DND-41 (cell line): ENCODE measurements at regions not wholly inside any gene's neighbourhood (a gene's known extent, or its start where the extent isn't known, plus 50 kb on each side); places are given as distances from the start of the nearest gene placed in this dataset.

ENCODE experiments used
- ATAC-seq: fragments of 200-7000 bp; cut with Tn5 transposase; 3 replicates; pipeline ENCODE4 v1.9.1; 2021; ENCODE audit warnings: low read depth; ENCODE audit not compliant: insufficient read depth
- DNase-seq: peaks from one replicate; pipeline ENCODE4 v3.0.0-alpha.2; 2020
- H2AFZ ChIP-seq: 2 replicates; pipeline ENCODE4 v1.6.0; 2012; ENCODE audit warnings: low read depth, low read length
- H3K27ac ChIP-seq: 2 replicates; pipeline ENCODE4 v1.5.1; 2012; ENCODE audit warnings: low read length, inconsistent platforms
- H3K27me3 ChIP-seq: fragments of 200-600 bp; sonication (generic); 2 replicates; pipeline ENCODE4 v1.6.0; 2012; ENCODE audit warnings: low read length, mild to moderate bottlenecking, inconsistent platforms; ENCODE audit not compliant: insufficient read depth, poor library complexity
- H3K36me3 ChIP-seq: 2 replicates; pipeline ENCODE4 v1.5.1; 2012; ENCODE audit warnings: low read length, inconsistent platforms; ENCODE audit not compliant: insufficient read depth
- H3K4me1 ChIP-seq: 2 replicates; pipeline ENCODE4 v1.5.1; 2012; ENCODE audit warnings: mild to moderate bottlenecking, low read length; ENCODE audit not compliant: insufficient read depth
- H3K4me2 ChIP-seq: 2 replicates; pipeline ENCODE4 v1.6.0; 2012; ENCODE audit warnings: mild to moderate bottlenecking, moderate library complexity, low read length, inconsistent platforms; ENCODE audit not compliant: insufficient read depth
- H3K4me3 ChIP-seq, 2 experiments: fragments of 200-600 bp in 1 of 2; shearing (Covaris generic) in 1 of 2; 2 replicates each; pipeline ENCODE4 v1.5.1; 2012 to 2016; ENCODE audit warnings: inconsistent platforms in 2 of 2, low read length in 2 of 2, mild to moderate bottlenecking in 2 of 2, low read depth in 1 of 2, moderate library complexity in 1 of 2
- H3K79me2 ChIP-seq: 2 replicates; pipeline ENCODE4 v1.6.0; 2012; ENCODE audit warnings: low read length, inconsistent platforms; ENCODE audit not compliant: insufficient read depth
- H3K9ac ChIP-seq: 2 replicates; pipeline ENCODE4 v1.6.0; 2012; ENCODE audit warnings: low read depth, mild to moderate bottlenecking, inconsistent platforms, low read length, moderate library complexity
- H3K9me3 ChIP-seq: 2 replicates; pipeline ENCODE4 v1.5.1; 2012; ENCODE audit warnings: low read length, moderate library complexity, mild to moderate bottlenecking, inconsistent platforms; ENCODE audit not compliant: insufficient read depth, severe bottlenecking
- H4K20me1 ChIP-seq: 2 replicates; pipeline ENCODE4 v1.6.0; 2012; ENCODE audit warnings: low read length; ENCODE audit not compliant: insufficient read depth
- EZH2 ChIP-seq: IDR thresholded peaks from 3 replicates; pipeline ENCODE4 v1.6.1; 2012; ENCODE audit warnings: borderline replicate concordance, low read depth, mild to moderate bottlenecking, moderate library complexity, low read length, inconsistent platforms; ENCODE audit not compliant: severe bottlenecking
- TF ChIP-seq, protein P1 (sequence below): IDR thresholded peaks from 2 replicates; pipeline ENCODE4 v1.5.1; 2012; ENCODE audit warnings: borderline replicate concordance, low read length, moderate library complexity, mild to moderate bottlenecking; ENCODE audit not compliant: poor library complexity, severe bottlenecking; ENCODE audit errors: extremely low read depth

- H3K4me1 ChIP-seq, result no peaks in the 10 kb centered on the region
- no peak overlapping the region for H3K4me2 ChIP-seq
- H3K9ac ChIP-seq, result no peak overlapping the region
- H3K4me3 ChIP-seq, result no peak overlapping the region
- no peaks in the 10 kb centered on the region for H4K20me1 ChIP-seq
- DNase-seq (no peak), ATAC-seq (no peak)
- no peak for TF ChIP-seq EZH2
- TF ChIP-seq, protein P1, sequence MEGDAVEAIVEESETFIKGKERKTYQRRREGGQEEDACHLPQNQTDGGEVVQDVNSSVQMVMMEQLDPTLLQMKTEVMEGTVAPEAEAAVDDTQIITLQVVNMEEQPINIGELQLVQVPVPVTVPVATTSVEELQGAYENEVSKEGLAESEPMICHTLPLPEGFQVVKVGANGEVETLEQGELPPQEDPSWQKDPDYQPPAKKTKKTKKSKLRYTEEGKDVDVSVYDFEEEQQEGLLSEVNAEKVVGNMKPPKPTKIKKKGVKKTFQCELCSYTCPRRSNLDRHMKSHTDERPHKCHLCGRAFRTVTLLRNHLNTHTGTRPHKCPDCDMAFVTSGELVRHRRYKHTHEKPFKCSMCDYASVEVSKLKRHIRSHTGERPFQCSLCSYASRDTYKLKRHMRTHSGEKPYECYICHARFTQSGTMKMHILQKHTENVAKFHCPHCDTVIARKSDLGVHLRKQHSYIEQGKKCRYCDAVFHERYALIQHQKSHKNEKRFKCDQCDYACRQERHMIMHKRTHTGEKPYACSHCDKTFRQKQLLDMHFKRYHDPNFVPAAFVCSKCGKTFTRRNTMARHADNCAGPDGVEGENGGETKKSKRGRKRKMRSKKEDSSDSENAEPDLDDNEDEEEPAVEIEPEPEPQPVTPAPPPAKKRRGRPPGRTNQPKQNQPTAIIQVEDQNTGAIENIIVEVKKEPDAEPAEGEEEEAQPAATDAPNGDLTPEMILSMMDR, result no peak
- H2AFZ ChIP-seq, result no peak overlapping the region
- peaks cover 4% of the 10 kb centered on the region for H3K9me3 ChIP-seq
- no peaks in the 10 kb centered on the region for H3K79me2 ChIP-seq
- no peak overlapping the region for H3K27ac ChIP-seq
- H3K36me3 ChIP-seq, result no peaks in the 10 kb centered on the region
- H3K27me3 ChIP-seq, result no peaks in the 10 kb centered on the region
Observed at GRCh38 chr7:156511426-156511825, 129.1 kb upstream of the RNF32 start.

- Histone ChIP-seq H3K79me2 (no peaks in the 10 kb centered on the region), H3K36me3 (no peaks in the 10 kb centered on the region), H3K4me3 (no peak overlapping the region), H3K4me2 (no peak overlapping the region), H2AFZ (no peak overlapping the region), H3K27me3 (no peaks in the 10 kb centered on the region), H3K9ac (no peak overlapping the region), H3K27ac (no peak overlapping the region), H3K9me3 (peaks cover 4% of the 10 kb centered on the region), H3K4me1 (no peaks in the 10 kb centered on the region), H4K20me1 (no peaks in the 10 kb centered on the region)
- TF ChIP-seq, protein P1, result no peak
- no peak for TF ChIP-seq EZH2
- DNase-seq (no peak), ATAC-seq (no peak)
Observed at GRCh38 chr7:156510966-156511365, 129.6 kb upstream of the RNF32 start.

GRCh38 chr7:156509216-156509615 is 131.4 kb upstream of the RNF32 start:
- H3K4me2 ChIP-seq, result no peak overlapping the region
- H3K27ac ChIP-seq, result no peak overlapping the region
- H2AFZ ChIP-seq, result no peak overlapping the region
- H3K4me1 ChIP-seq, result no peaks in the 10 kb centered on the region
- H3K79me2 ChIP-seq, result no peaks in the 10 kb centered on the region
- no peak overlapping the region for H3K4me3 ChIP-seq
- no peaks in the 10 kb centered on the region for H4K20me1 ChIP-seq
- no peaks in the 10 kb centered on the region for H3K36me3 ChIP-seq
- TF ChIP-seq, protein P1, result no peak
- TF ChIP-seq EZH2, result no peak
- no peaks in the 10 kb centered on the region for H3K27me3 ChIP-seq
- peaks cover 4% of the 10 kb centered on the region for H3K9me3 ChIP-seq
- no peak overlapping the region for H3K9ac ChIP-seq
- ATAC-seq (no peak), DNase-seq (no peak)

DNA sequence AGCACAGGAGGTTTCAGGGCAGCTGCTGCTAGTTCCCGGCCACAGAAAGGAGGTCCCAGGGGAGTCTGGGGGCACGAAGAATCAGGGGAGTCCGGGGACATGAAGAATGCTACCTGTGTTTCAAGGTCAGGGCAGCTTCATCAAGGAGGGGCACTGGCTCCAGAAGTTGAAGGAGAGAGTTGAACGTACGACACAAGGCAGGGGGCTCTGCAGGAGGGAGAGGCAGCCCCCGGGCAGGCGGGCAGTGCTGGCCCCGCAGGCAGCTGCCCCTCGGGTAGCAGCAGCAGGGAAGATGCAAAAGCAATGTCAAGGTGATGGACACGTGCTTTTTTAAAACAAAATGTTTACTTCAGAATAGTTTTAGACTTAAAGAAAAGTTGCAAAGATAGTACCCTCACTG is 134.7 kb upstream of the RNF32 start:
- H3K4me3 ChIP-seq, result no peak overlapping the region
- no peaks in the 10 kb centered on the region for H3K79me2 ChIP-seq
- no peak overlapping the region for H3K27ac ChIP-seq
- H2AFZ ChIP-seq, result no peak overlapping the region; the same call in 1 of the 2 replicates
- DNase-seq, result no peak
- no peak overlapping the region for H3K9ac ChIP-seq
- no peak overlapping the region for H3K4me2 ChIP-seq
- no peaks in the 10 kb centered on the region for H3K27me3 ChIP-seq
- no peak for TF ChIP-seq EZH2
- TF ChIP-seq, protein P1, result no peak
- no peaks in the 10 kb centered on the region for H3K4me1 ChIP-seq
- H4K20me1 ChIP-seq, result no peaks in the 10 kb centered on the region
- H3K9me3 ChIP-seq, result peaks cover 4% of the 10 kb centered on the region
- no peak for ATAC-seq
- no peaks in the 10 kb centered on the region for H3K36me3 ChIP-seq
